IPS DF 19.7 (cell line): ENCODE measurements at regions not wholly inside any gene's neighbourhood (a gene's known extent, or its start where the extent isn't known, plus 50 kb on each side); places are given as distances from the start of the nearest gene placed in this dataset.
A peak's percentile ranks its signal among the peaks of the same experiment; 100 is the strongest.
"Not testable (repeated sequence)": the region's sequence is repeated elsewhere in the genome, so short reads cannot be mapped to it uniquely, and the experiment has no call there.

Experiments
- DNase-seq: peaks from one replicate; pipeline ENCODE4 v3.0.0-alpha.2; 2013; ENCODE audit warnings: low read depth, low spot score

DNA sequence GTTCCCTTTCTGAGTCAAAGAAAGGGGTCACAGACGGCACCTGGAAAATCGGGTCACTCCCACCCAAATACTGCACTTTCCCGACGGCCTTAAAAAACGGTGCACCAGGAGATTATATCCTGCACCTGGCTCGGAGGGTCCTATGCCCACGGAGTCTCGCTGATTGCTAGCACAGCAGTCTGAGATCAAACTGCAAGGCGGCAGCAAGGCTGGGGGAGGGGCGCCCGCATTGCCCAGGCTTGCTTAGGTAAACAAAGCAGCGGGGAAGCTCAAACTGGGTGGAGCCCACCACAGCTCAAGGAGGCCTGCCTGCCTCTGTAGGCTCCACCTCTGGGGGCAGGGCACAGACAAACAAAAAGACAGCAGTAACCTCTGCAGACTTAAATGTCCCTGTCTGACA lies 701.7 kb downstream of the RAPGEF2 start:
- not testable (repeated sequence) for DNase-seq

DNA sequence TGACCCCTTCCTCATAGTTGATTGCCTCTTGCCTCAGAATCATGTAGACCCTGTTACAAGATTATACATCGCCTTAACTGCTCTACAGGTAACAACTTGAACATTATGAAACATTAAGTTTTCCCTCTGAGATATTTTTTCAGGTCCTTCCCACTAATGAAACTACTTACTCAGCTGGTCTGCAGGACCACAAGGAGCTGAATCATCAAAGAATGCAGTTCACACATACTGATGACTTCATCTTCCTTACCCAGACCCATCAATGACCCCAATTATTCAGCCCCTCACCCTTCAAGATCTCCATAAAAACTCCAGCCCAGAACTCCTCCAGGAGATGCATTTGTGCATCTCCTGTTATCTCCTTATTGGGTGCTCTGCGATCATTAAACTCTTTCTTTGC lies 720.9 kb downstream of the RAPGEF2 start:
- DNase-seq, result no peak

DNA sequence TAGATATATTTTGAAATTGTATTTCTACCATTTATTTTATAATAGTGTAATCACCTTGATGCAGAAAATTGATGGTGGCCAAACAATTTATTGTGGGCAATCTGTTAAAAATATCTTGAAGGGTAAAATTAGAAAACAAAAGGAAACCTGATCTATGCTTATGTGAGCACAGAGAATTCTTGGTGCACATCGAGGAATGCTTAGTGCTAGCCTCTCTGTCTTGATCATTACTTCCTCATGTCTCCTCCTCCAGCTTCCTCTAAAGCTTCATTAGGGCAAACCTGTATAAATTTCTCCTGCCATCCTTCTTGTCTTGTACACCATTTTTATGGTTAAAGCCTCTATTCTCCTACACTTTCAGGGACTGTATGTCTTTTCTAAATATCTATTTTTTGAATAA lies 725.8 kb downstream of the RAPGEF2 start:
- no peak for DNase-seq

DNA sequence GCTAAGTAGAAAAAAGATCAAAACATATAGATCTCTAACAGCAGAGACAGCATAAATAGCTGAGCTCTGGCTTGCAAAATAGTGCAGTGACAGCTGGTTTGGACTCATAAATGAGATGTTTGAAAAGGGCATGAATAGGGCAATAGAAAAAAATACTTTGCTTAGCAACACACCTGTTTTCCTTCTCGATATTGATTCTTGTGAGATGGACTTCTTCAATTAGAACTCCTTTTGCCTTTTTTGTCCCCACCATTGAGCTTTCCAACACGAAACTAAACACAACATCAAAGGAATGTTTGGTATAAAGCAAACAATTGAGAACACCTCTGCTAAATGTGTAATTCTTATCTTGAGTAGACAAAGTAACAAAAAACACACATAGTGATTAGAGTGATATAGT lies 726.3 kb downstream of the RAPGEF2 start:
- DNase-seq, result no peak

DNA sequence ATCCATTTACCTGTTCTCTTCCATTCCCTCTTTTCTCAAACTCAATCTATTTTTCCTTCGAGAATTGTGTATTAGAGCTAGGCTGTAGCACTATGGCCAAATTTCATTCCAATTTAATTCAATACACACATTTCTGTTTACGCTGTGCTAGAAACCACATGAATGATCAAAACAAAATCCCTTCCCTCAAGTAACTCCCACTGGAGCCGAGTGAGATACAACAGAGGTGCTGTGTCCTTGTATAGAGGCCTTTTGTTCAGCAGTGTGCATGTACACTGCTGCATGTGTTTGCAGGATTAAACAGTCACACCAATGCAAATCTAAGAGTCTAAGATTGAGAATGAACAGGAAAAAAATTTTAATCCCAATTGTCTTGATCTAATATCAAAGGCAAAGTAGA lies 734.2 kb downstream of the RAPGEF2 start:
- no peak for DNase-seq

DNA sequence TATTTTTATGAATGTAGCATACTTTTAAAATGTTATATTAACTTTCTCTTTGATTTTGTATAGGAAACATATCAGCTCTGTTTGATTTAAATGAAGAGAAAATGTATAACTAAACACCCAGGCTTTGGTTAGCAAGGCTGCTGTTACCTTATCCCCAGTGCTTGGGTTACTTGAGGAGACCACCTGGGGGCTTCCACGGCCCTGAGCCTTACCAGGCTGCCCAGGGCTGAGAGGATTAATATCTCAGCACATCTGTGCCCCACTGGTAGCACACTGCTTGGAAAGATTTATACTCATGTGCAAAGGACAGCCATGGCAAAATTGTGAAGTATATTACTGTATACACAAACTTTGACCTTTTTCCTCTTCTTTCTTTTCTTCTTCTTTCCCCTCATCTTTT lies 752.9 kb downstream of the RAPGEF2 start:
- DNase-seq, result no peak

DNA sequence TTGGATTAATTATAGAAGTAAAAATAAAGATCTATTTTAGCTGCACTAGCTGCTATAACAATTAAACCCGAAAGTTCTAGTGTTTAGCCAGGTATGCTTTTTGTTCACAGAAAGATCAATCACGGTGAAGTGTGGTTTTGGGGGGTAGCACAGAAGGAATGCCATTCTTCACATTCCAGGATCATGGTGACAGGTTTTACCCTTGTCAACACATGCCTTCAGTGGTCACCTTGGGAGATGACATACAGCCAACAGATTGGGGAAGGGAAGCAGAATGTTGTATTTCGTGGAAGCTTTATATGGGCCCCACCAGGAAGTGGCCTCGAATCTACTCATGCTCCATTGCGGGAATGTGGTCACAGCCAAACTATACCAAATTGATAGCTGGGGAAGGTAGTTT lies 753.6 kb downstream of the RAPGEF2 start:
- DNase-seq, result peak; percentile 35

DNA sequence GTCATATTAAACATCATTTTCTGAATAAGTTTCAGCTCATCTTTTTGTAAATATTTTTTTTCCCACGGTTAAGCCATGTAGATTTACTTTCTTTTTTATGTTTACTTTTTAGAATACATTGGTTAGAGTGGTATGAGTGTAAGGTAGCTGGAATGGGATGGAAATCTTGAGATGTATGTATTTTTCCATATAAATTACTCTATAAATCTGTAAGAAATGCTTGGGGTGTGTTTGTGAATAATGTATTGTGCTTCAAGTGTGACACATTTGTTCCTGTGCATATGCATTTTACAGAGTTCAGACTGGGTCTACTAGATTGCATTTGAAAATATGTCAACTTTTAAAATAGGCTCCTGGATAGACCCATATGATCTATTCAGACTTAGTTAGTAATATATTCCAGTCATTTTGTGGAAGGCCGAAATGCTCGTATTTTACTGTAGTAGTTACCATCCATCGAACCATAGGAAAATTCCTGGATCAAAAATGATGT lies 756.8 kb downstream of the RAPGEF2 start:
- DNase-seq, result no peak

DNA sequence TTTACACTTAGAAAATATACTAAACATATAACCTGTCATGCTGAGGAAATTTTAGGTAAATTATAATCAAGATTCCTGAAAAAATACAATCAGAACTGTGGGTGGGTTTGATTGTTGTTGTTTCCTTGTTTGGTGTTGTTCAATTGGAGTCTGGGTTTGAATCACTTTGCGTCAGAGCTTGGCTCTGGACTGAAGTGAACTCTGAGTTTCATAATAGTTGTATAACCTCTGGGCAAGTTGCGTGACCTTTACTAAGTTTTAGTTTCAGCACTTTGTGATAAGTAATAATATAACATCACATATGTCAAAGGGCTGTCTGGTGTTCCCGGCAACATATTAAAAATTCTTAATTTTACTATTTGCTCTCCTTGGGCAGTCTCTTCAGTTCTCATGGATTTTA lies 758.1 kb downstream of the RAPGEF2 start:
- DNase-seq, result no peak

DNA sequence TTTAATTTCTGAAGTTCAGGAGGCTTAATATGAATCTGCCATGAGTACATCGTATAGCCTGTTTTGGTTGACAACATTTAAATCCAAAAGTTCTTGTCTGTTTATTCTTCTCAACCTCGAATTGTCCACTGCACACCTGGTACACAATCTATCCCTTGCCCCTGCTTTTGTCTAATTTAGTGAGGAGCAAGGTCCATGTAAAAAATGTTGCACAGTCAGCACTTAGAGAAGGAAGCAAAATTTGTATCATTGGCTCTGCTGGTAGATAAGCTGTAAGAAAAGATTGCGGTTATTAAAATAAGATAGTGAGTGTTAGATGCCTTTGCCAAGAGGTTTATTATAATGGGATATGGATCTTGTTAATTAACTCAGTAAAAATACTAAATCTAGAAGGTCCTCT lies 761.5 kb downstream of the RAPGEF2 start:
- DNase-seq, result no peak

DNA sequence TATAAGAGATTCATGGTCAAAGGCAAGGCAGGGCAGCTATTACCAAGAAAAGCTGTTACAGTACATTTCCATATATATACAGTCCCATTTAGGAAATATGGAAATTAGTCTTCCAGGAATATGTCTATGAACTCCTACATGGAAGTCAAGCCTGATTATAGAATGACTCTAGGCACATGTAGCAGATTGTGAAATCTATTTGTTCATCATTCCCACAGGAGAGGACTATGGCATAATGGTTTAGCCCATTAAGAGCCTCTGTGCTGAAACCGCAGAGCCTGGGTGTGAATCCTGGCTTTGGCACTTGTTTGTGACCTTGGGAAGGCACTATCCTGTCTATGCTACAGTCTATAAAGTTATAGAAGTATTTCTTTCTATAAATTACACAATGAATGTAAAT lies 764.8 kb downstream of the RAPGEF2 start:
- no peak for DNase-seq

DNA sequence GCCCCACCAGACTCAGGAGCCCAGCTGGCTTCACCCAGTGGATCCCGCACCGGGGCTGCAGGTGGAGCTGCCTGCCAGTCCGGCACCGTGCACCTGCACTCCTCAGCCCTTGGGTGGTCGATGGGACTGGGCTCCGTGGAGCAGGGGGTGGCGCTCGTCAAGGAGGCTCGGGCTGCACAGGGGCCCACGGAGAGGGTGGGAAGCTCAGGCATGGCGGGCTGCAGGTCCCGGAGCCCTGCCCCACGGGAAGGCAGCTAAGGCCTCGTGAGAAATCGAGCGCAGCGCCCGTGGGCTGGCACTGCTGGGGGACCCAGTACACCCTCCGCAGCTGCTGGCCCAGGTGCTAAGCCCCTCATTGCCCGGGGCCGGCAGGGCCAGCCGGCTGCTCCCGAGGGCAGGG lies 766.1 kb downstream of the RAPGEF2 start:
- DNase-seq, result not testable (repeated sequence)

DNA sequence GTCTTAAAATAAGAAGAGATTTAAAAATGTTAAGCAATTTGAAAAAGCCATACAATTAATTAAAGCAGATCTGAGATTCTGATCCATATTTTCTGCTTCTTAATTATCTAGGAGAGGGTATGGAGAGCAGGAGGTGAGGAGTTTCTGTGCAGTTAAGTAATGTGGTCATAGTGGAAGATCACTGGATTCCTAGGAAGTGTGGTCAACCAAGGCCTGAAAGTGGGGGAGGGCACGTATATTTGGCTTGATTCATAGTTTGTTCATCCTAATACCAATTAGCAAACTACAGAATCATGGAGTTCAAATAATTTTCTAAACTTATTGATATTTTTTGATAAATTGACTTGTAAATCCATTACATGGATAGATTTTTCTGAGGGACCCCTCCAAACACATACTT lies 768.3 kb downstream of the RAPGEF2 start:
- no peak for DNase-seq

DNA sequence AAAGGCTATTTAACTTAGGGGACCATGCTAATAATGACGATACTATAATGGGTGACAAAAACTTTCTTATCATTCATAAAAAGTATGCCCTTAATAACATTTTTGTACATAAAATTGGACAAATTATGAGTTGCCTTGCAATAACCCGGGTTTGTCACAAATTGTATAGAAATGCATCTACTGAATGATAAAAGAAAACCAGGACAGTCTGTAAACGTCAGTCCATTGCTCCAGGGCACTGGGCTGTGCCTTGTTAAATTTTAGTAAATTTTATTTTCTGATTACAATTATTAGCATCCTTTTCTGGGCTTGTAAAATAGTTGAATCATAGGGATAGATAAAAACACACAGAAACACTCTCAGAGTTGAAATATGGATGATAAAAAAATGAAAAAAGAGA lies 778.3 kb downstream of the RAPGEF2 start:
- no peak for DNase-seq

DNA sequence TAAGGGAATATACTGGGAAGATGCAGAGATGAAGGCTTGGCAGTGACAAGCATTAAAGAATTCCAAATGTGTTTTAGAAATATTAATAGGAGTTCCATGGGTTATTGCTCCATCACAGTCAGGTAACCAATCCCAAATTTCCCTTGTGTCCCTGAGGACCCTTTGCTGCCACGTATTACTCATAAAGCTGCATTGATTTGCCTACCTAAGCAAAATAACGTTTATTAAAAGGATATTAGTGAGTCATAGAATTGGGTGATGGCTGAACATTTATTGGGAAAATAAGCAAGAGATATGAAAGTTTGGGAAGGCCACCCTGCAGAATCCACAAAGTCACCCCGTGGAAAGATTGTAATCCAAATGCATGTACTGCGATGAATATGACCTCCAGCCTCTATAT lies 782.1 kb downstream of the RAPGEF2 start:
- no peak for DNase-seq

DNA sequence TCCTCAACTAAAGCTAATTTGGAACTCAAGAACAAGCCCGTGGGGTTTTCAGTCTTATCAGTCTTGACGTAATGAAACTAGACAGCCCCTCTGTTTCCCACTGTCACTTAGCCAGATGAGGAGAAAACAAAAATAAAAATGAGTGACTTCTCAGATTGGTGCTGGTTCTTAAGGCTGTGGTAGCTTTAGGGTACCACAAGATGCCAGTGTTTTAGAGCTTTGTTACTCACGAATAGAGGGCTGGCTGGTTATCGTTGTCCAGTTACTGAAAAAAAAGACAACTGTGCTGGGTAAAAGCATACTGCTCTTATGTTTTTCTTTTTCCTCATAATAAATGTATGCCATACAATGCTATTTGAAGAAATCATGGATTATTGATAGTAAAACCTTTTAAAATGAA lies 796.7 kb downstream of the RAPGEF2 start:
- DNase-seq, result no peak

DNA sequence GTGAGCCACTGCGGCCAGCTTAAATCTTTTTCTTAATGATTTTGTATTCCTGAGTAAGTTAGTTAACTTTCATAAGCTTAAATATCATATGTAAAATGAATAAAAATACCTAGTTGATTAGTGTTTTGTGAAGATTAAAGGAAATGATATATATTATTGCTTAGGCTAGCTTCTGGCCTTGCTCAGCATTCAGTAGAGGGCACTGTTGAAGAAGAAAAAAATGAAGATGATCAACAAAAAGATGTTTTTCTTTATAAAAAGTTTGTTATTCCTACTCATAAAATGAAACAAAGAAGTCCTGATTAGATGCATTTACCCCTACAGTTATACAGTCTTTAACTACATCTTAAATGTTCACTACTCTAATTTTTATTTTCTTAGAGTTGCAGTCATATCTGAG lies 797.7 kb downstream of the RAPGEF2 start:
- no peak for DNase-seq

DNA sequence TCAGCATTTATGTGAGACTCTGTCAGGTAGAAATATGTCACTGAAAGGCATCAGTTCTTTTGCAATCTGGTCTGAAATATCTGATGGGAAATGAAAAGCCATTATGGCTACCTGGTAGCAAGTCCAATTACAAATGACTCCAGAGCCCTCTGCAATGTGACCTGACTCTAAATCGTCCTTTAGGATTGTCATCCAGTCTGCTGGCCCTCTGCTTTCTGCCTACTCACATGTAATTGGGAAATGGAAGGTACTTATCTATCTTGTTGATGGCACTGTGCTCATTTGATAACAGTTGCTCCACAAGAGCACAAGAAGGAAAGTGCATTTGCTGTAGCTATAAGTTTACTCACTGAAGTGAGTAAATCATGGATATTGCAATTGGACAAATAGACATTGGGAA lies 799.8 kb downstream of the RAPGEF2 start:
- no peak for DNase-seq

DNA sequence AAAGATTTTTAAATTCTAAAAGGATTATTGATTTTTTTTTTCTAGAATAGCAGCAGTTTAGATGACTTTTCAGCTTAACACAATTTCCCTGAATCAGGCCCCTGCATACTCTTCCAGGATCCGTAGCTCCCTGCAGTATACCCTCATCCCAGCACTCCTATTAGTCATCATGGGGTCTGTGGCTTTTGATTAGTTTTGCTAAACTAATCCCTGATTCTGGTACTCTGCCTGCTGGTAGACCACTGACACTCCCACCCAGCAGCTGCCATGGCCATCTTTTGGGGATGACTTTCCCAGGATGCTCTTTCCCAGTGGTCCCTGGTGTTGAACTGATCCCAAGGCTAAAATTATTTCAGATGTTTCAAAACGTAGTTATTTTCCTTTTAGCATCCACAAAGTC lies 802.0 kb downstream of the RAPGEF2 start:
- no peak for DNase-seq

DNA sequence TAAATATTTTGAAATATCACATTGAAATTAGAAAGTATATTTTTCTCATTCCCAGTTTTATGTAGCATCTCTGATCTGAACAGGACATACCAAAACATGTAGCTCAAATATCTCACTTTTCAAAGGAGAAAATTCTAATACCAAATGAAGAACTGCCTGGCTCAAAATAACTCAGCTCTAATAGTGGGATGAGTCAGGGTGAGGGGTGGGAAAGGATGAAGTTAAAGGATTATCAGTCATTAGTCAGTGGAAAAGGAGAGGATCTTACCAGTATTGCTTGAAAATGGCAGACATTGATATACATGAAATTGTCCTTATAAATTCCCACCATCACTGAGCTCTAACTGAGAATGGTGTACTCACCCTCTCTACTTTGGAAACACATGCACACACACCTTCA lies 803.2 kb downstream of the RAPGEF2 start:
- DNase-seq, result no peak

DNA sequence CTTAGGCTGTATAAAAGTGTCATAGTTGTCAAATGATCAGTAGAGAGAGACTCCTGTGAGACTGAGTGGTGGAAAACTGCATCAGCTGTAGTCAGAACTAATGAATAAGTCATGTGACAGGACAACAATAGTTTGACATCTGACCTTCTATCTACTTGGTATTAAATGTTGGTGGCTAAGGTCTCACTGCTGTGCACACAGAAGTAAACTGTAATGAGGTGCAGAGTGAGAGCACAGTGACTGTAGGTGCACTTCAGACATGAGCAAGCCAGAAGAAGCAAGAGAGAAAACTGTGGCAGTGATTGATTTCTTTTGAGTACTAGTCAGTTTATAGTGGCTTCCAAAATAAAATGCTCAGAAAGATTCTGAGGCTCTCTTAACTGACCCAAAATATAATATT lies 803.6 kb downstream of the RAPGEF2 start:
- DNase-seq, result no peak

DNA sequence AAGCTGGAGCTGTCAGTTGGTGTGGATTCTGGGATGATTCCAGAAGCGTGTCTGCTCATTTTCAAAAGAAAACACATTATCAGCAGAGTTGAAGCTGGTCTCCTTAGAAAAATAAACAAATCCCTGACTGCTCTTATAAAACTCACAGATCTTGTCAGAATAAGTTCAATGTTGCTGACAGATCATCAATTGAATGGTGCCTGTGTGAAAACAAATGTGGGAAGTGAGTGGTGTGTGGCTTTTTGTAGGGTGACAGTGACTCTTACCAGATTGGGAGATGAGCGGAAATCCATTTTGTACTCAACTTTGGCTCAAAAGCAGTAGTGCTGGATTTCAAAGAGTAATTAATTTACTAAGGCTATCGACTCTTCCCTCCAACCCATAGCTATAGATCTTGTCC lies 807.8 kb downstream of the RAPGEF2 start:
- DNase-seq, result no peak

DNA sequence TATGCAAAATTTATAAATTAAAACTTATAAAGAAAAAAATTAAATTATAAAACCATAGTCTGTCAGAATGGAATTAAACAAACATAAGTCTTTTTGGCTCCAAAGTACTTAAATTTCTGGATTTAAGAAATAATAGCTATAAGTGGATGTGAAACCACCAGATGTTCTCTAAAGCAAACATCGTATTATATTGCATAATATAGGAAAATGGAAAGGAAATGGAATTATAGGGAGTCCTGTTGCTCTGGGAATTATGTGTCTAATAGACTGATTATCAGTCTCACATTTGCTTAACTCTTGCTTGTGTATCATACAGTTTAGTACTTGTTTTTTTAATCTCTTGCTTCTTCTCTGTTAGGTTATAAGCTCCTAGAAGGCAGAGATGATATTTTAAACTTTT lies 819.2 kb downstream of the RAPGEF2 start:
- DNase-seq, result no peak

DNA sequence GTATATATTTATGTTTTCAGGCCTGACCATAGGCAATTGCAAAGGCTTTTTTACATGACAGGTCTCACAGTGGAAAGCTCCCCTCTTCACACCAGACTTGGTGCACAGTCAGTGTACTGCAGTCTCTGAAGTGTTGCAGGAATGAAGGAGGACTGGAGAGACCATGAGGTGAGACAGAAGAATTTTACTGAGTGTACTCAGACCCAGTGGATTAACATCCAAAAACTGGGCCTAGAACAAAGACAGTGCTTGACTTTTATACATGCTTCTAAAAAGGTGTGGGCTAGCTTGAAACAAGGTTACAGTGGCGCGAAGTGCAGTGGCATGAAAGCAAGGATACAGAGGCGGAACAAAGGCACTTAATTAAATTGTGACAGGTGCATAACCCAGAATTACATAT lies 822.9 kb downstream of the RAPGEF2 start:
- DNase-seq, result no peak

DNA sequence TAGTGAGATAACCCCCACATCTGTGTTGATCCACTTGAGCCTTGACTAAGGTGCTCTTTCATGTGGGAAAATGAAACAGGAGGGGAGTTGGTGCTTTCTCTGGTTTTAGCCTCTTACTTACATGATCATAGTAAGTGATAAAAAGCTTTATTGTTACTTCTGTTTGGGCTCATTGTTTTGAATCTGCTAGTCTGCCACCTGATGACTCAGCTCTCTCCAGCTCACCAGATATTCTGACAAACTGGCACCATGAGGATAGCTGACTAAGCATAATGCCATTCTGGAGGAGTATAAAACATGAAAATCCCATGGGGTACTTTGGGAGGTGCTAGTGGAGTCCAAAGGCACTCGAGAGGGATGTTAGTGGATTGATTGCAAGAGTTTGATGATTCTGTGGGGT lies 824.0 kb downstream of the RAPGEF2 start:
- DNase-seq, result no peak
